NCI-H1092 treated with DMSO at 0.1 percent for 48 hours (cell line): ENCODE measurements at regions not wholly inside any gene's neighbourhood (a gene's known extent, or its start where the extent isn't known, plus 50 kb on each side); places are given as distances from the start of the nearest gene placed in this dataset.
A peak's percentile ranks its signal among the peaks of the same experiment; 100 is the strongest.

Experiments used
- DNase-seq: peaks from one replicate; lab custom pipeline; 2025; lab: John Stamatoyannopoulos, UW

GRCh38 chr3:104854468-104854867 lies 512.2 kb upstream of the ALCAM start:
- no peak for DNase-seq

DNA sequence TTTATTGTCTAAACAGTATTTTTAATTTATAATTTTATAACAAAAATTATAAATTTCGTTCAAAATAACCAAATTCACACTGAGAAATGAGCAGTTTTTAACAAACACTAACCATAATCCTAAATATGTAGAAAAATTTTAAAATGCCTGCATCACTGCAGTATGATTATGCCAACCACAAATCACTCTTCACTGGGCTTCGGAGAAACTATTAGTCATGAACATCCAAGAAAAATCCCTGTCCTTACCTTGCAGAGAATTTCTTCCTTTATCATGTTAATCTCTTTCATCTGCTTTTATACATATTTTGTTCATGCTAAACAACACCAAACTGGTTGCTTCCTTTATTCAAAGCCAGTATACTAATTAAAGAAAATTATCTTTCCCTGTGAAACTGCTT lies 511.0 kb upstream of the ALCAM start:
- DNase-seq, result no peak

DNA sequence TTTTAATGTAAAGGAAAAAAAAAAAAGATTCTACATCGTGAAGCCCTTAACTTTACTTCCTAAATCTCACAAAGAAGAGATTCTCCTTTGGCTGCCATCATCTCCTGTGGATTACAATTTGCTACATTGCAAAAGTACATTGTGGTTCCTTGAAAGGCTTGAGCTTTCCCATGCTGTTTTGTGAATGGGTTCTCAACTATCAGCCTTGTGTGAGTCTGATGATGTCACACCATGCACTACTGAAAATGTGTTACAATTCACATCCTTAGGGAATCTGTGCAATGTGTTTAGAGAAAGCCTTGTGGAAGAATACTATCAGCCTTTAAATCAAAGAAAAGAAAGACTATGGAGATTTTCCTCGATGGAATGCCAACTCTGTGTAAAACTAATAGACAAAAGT lies 510.0 kb upstream of the ALCAM start:
- no peak for DNase-seq

- no peak for DNase-seq
Measured at GRCh38 chr3:104868291-104868690, 498.4 kb upstream of the ALCAM start.

- DNase-seq, result no peak
Measured at GRCh38 chr3:104870276-104870675, 496.4 kb upstream of the ALCAM start.

DNA sequence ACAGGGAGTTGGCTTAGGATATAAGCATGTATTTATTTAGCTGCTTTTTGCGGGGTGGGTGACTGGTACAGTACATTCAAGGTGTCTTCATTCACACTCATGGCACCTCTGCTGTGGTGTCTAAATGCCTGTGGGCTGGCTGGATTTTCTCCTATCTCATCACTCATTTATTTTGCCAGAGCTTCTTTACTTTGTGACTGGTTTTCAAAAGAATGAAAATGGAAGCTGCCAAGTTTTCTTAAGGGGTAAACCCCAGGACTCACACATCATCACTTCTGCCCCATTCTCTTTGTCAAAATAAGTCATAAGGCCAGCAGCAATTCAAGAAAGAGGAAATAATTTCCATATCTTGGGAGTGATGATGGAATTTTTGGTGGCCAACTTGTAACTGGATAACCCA lies 493.4 kb upstream of the ALCAM start:
- no peak for DNase-seq

DNA sequence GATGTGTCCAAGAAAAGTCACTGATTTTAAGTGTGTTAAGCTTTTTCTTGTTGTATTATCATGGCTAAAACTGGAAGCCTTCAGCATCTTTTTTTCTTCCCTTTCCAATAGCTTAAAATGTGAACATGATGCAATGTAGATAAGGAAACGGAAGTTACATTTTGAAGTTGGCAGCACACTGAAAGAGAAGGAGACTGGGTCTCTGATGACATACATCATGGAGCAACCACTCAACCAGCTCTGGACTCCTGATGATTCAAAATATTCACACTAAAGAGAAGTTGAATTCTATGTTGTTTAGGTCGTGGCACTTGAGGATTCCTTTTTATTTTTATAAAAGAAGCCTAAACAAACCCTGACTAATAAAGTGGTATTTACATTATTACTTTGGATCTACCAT lies 488.3 kb upstream of the ALCAM start:
- no peak for DNase-seq

DNA sequence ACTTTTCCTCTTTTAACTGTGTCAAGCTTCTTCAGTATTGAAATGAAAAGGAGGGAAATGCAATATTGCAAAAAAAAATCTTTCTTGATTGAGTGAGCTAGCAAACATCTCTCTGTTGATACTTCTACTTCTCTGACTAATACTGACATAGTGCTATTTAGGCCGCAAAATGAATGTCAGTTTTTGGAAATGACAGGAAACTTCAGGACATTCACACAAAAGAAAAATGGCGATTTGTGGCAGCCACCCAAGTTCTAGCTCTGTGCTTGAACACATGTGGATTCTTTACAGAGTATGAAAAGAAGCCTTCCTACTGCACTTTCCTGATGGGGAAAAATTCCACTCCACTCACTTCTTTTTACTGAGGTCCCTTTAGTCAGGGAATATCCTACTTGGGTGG lies 486.8 kb upstream of the ALCAM start:
- no peak for DNase-seq

- no peak for DNase-seq
Measured at GRCh38 chr3:104885214-104885814, 481.4 kb upstream of the ALCAM start.

DNA sequence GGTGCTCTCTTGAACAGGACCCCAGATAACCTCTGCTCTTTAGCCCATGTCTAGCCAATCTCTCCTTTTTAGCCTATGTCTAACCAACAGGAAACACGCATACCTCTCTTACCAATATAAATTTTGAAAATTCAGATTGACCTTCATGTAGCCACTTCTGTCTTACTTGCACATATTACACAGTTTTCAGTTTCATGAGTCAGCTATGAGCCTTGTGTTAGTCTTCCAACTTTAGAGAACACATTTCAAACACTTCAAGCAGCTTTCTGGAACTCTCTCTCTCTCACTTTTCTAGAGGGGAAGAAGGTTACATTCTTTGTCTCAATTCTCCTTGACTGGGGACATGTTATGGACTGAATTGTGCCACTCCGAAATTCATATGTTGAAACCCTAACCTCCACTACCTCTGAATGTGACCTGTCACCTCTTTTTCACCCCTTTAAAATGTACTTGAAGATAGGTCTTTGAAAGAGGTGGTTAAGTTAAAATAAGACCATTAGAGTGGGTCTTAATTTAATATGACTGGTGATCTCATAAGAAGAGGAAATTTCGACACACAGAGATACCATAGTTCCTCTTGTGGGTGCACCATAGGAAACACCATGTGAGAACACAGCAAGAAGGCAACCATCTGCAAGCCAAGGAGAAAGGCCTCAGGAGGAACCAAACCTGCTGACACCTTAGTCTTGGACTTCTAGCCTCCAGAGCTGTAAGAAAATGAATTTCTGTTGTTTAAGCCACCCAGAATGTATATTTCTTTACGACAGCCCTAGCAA lies 480.3 kb upstream of the ALCAM start:
- no peak for DNase-seq

- no peak for DNase-seq
Measured at GRCh38 chr3:104887069-104887468, 479.6 kb upstream of the ALCAM start.

DNA sequence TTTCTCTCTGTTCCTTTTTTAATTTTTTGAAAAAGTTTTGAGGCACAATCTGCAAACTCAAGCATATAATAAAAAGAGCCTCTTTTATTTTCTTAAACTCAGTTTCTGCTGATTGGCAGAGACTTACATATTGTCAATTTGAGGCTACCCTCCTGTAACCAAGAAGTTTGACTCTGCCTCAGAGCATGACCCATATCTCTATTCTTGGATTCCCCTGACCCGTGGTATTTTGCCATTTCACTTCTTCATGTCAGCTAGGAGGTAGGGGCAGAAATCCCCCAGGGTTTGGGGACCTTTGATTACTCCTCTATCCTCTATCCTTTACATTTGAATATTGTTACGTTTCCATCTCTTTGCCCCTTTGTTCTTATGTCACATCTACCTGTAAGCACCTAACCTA lies 479.1 kb upstream of the ALCAM start:
- DNase-seq, result no peak

DNA sequence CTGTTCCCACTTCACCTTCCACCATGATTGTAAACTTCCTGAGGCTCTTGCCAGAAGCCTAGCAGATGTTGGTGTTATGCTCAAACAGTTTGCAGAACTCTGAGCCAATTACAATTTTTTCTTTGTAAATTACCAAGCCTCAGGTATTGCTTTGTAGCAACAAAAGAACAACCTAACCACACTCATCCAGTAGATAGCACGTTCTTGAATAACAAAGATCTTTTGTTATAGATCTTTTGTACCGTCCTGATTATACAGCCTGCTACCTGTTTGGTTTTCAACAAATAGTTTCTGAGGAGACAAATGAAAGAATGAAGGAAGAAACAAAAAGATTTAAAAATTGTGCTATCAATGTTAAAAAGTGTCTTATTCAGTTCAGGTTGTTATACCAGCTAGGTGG lies 474.7 kb upstream of the ALCAM start:
- no peak for DNase-seq

GRCh38 chr3:104896624-104897023 lies 470.1 kb upstream of the ALCAM start:
- no peak for DNase-seq

DNA sequence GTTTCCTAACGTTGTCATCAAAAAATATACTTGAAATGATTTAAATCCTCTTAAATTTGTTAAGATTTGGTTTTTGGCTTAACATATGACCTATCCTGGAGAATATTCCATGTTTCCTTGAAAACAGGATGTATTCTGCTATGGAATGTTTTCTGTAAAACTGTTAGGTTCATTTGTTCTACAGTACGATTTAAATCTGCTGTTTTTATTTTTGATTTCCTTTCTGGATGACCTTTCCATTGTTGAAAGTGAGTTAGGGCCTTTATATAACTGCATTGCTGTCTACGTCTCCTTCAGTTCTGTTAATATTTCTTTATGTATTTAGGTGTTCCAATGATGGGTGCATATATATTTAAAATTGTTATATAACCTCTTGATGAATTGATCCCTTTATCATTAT lies 465.3 kb upstream of the ALCAM start:
- DNase-seq, result no peak

GRCh38 chr3:104903064-104903463 lies 463.6 kb upstream of the ALCAM start:
- DNase-seq, result no peak

GRCh38 chr3:104906001-104906639 lies 460.6 kb upstream of the ALCAM start:
- DNase-seq, result no peak

DNA sequence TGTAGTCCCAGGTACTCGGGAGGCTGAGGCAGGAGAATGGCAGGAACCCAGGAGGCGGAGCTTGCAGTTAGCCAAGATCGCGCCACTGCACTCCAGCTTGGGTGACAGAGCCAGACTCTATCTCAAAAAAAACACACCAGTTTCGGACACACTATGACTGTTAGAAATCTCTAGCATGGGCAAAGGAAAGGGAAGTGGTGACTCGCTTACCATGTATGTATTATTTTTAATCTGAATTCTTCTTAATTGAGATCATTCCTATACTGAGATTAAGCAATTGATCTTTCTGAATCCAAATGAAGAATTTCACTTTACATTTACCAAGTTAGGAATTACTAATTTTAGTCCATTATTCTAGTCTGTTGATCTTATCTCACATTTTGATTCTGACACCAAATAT lies 459.2 kb upstream of the ALCAM start:
- DNase-seq, result no peak

DNA sequence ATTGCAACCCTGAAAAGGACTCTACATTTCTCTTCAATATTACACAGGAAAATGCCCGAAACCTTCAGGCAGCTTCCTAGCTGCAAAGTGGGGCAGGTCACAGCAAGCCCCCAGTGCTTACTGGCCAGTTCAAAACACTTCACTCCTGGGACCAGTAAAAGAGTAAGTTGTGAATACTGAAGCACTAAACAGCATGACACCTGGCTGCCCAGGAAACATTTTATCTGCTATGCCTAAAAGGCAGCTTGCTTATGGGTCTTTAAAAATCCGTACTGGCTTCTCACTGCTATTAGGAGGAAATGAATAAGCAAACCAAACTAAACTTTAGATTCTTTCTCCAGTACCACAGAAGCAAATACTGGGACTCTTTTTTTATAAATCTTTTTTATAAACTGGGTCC lies 457.9 kb upstream of the ALCAM start:
- peak; percentile 66 for DNase-seq

GRCh38 chr3:104909198-104909597 lies 457.5 kb upstream of the ALCAM start:
- peak; percentile 88 for DNase-seq

DNA sequence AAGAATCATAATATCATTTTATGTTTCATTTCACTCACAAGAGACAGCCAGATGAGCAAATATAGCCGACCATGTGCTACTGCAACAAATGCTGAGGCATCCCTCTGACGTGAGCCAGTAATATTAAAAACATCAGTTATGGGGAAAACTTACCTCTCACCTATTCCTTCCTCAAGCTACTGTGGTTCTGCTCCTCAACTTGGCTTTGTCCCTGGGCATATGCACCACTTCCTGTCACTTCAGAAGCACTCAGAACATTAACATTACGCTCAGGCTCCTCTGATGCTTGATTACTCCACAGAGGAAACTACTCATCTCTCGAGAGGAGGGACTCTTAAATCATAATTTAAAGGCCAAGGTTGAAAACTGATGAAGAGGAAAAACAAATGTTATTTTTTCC lies 457.0 kb upstream of the ALCAM start:
- peak; percentile 47 for DNase-seq

DNA sequence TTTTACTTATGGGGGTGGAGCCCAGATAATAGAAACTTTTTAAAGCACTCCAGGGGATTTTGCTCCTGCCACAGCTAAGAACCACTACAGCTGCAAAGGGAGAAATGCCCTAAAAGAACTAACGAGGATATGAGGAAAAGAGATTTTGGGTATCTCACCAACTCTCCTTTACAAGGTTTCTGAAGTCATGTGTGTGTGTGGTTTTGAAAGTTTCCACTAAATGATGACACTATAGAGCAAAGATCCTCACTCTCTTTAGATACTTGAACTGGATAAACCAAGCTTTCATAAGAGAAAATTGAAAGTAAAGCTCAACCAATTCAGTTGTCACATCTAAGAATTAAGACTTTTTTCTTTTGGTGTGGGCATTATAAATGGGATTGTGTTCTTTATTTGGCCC lies 455.3 kb upstream of the ALCAM start:
- DNase-seq, result no peak

DNA sequence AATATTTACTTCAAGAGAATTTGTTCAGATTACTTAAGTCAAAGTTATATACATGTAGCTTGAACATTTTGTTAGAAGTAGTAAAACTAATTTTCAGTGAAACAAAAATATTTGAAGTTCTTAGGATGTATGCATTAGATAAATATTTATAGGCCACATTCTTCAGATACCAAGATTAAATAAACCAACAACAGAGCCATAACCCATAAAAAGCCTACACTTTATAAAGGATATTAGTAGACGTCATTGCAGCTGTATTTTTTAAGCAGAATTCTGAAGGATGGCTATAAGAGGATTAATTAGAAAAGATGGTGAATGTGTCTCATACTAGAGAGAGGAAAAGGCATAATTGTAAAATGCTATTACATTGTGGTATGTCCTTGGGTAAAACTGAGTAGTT lies 449.7 kb upstream of the ALCAM start:
- DNase-seq, result no peak

DNA sequence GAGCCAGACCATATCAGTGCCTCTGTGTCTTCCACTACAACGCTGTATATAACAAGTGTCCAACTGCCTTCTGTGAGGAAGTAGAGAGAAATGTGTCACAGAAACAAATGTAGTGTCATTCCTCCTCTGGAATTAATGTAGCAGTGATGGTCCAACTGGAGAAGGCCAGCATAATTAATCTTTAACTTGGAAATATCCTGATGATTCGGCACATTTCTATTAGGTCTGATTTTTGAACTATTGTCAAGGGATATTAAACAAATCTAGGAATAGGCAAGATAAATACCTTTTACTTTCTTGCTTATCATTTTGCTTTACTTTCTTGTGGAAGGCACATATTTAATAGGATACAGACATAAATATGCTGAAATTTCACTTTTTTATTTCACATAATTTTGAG lies 446.2 kb upstream of the ALCAM start:
- no peak for DNase-seq
